ENCODE measurements at regions not wholly inside any gene's neighbourhood (a gene's known extent, or its start where the extent isn't known, plus 50 kb on each side); places are given as distances from the start of the nearest gene placed in this dataset.

GRCh38 chr14:44788612-44789011 is 173.1 kb downstream of the KLHL28 start:
- no peak for DNase-seq (ENCODE audit: low read depth in 2 of 3, low spot score in 2 of 3)

- no peak for DNase-seq (ENCODE audit: low read depth in 2 of 3, low spot score in 2 of 3)
Observed at GRCh38 chr14:44785096-44785495, 176.7 kb downstream of the KLHL28 start.

GRCh38 chr14:44783901-44784300 is 177.8 kb downstream of the KLHL28 start:
- peak in 1 of 3 donors; percentile 1 for DNase-seq (ENCODE audit: low read depth in 2 of 3, low spot score in 2 of 3)

- DNase-seq (ENCODE audit: low read depth in 2 of 3, low spot score in 2 of 3), result no peak
Observed at GRCh38 chr14:44782775-44783238, 178.9 kb downstream of the KLHL28 start.

DNA sequence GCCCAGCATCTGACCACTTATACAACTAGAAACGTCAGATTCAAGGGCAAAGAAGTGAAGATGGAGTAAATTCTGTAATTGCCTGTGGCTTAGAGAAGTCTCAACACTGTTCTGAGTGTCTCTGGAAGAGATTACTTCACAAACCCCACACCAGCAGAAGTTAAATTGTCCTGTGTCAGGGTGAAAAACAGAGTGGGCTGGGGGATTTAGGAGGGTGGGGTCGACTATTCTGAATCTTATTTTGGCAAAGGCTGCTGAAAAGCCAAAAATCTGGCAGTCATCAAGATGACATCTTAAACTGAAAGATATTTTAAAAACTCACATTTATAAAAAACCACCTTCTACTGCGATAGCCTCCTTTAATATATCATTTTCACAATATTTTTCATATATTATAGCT is 180.8 kb downstream of the KLHL28 start:
- no peak for DNase-seq (ENCODE audit: low read depth in 2 of 3, low spot score in 2 of 3)

- no peak for DNase-seq (ENCODE audit: low read depth in 2 of 3, low spot score in 2 of 3)
Observed at GRCh38 chr14:44778604-44779003, 183.1 kb downstream of the KLHL28 start.

- DNase-seq (ENCODE audit: low read depth in 2 of 3, low spot score in 2 of 3), result no peak
Observed at GRCh38 chr14:44777584-44777983, 184.2 kb downstream of the KLHL28 start.

GRCh38 chr14:44775248-44775647 is 186.5 kb downstream of the KLHL28 start:
- no peak for DNase-seq (ENCODE audit: low read depth in 2 of 3, low spot score in 2 of 3)

GRCh38 chr14:44774396-44774795 is 187.4 kb downstream of the KLHL28 start:
- DNase-seq (ENCODE audit: low read depth in 2 of 3, low spot score in 2 of 3), result no peak

DNA sequence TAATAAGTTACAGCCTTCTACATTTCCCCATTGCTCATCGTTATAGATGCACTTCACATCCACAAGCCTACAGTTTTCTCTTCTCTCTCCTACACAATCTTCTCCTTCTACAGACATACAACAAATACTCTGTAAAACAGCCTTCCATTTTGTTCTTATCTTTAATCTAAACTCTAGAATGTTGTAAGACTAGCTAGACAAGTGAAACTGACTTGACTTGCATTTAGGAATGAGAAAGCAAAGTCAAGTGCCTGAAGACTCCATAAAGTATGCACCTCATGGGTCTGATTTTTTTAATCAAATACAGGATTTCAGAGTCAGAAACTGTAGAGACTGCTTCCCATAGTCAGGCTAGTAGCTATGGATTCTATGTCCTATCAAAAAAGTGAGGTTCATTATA is 190.3 kb downstream of the KLHL28 start:
- DNase-seq (ENCODE audit: low read depth in 2 of 3, low spot score in 2 of 3), result no peak

DNA sequence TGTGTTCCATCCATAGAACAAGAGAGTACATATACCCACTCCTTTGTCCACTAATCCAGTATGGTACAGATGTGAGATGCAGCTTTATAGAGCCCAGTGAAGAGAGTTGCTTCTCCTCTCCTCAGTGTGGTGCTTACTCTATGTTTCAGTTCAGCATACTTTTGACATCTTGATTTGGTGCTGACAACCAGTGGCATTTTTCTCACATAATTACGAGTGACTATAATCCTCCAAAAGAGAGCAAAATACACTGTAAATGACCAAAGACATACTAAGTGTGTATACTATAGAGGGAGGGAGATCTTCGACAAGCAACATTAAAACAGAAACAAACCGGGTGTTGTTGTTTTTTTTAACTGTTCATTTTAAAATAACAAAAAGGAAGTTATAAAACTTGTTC is 191.5 kb downstream of the KLHL28 start:
- DNase-seq (ENCODE audit: low read depth in 2 of 3, low spot score in 2 of 3), result no peak

GRCh38 chr14:44768935-44769334 is 192.8 kb downstream of the KLHL28 start:
- no peak for DNase-seq (ENCODE audit: low read depth in 2 of 3, low spot score in 2 of 3)

DNA sequence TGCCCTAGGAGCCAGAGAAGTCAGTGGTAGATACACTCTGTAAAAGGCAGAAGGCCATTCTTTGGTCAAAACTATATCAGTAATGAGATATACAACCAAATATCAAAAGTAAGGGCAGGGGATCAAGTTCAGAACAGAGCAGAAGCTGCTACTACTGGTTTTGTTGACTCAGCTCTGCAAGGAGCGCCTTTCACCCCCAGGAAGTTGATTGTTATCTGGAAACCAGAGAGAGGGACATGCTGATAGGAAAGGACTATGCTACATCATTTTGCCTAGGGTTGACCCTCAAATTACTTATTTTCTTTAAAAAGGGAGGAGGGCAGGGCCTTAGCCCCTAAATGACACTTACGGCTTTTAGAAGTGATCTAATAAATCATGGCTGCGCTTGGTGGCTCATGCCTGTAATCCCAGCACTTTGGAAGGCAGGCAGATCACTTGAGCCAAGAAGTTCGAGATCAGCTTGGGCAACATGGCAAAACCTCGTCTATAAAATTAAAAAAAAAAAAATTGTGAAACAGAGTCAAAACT is 194.0 kb downstream of the KLHL28 start:
- DNase-seq (ENCODE audit: low read depth in 2 of 3, low spot score in 2 of 3), result no peak

- no peak for DNase-seq (ENCODE audit: low read depth in 2 of 3, low spot score in 2 of 3)
Observed at GRCh38 chr14:44766285-44766684, 195.5 kb downstream of the KLHL28 start.

- no peak for DNase-seq (ENCODE audit: low read depth in 2 of 3, low spot score in 2 of 3)
Observed at GRCh38 chr14:44763356-44763755, 198.4 kb downstream of the KLHL28 start.

DNA sequence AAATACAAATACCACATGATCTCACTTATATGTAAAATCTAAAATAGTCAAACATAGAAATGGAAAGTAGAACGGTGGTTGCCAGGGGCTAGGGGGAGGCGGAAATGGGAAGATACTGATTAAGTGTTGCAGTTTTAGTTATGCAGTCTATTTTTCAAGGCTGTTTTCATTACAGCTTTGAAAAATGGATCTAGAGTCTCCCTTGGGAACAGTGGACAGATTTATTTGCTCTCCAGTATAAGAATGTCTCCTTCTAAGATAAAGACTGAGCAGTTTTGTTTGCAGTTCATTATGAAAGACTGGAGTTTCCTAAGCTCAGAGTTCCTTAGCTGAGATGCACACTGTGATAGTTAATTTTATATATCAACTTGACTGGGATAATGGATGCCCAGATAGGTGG is 202.5 kb downstream of the KLHL28 start:
- no peak for DNase-seq (ENCODE audit: low read depth in 2 of 3, low spot score in 2 of 3)

DNA sequence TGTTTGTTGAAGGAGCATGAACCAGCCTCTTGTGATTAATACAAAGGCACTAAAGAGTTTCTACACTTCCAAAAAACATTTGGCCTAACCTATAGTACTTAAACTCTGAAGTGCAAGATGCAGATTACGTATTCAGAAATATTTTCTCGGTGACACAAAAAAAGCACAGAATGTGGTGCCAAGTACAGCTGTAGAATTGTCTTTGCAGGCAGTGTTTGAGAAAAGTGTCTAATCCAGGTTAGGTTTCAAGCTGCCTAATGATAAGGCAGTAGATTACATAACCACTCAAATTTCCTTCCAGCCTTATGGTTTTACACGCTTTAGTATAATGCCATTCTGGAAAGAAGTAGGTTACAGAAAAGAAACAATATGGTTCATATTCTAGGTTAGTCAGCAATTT is 205.2 kb downstream of the KLHL28 start:
- DNase-seq (ENCODE audit: low read depth in 2 of 3, low spot score in 2 of 3), result no peak

- no peak for DNase-seq (ENCODE audit: low read depth in 2 of 3, low spot score in 2 of 3)
Observed at GRCh38 chr14:44745371-44745770, 216.4 kb downstream of the KLHL28 start.

GRCh38 chr14:44742202-44742601 is 219.5 kb downstream of the KLHL28 start:
- no peak for DNase-seq (ENCODE audit: low read depth in 2 of 3, low spot score in 2 of 3)

GRCh38 chr14:44741431-44741830 is 220.3 kb downstream of the KLHL28 start:
- no peak for DNase-seq (ENCODE audit: low read depth in 2 of 3, low spot score in 2 of 3)

DNA sequence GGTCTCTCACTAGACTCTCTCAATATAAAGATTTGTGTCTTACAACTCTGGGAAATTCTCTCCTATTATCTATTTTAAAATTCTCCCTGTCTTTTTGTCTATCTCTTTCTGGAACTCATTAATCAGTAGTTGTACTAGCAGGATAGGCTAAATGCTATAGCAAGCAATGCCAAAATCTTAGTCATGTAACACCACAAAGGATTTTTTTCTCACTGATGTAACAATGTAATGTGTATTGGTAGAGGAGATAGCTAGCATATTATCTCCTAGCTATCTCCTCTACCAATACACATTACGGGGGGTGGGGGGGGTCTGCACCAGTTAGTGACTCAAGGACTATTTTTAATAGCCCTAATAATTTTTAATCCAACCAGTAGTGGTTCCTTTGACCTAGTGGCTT is 225.4 kb downstream of the KLHL28 start:
- no peak for DNase-seq (ENCODE audit: low read depth in 2 of 3, low spot score in 2 of 3)

- DNase-seq (ENCODE audit: low read depth in 2 of 3, low spot score in 2 of 3), result no peak
Observed at GRCh38 chr14:44732144-44732543, 225.1 kb upstream of the FSCB start.

- no peak for DNase-seq (ENCODE audit: low read depth in 2 of 3, low spot score in 2 of 3)
Observed at GRCh38 chr14:44730860-44731259, 223.8 kb upstream of the FSCB start.

Data from hematopoietic multipotent progenitor cell (in vitro differentiated cells).